ENCODE measurements at regions not wholly inside any gene's neighbourhood (a gene's known extent, or its start where the extent isn't known, plus 50 kb on each side); places are given as distances from the start of the nearest gene placed in this dataset.

- TF ChIP-seq ETS1 (CRISPR knock-in tag; IDR thresholded peaks at IDR 0.05), result no peak
- TF ChIP-seq SETDB1 (CRISPR knock-in tag; IDR thresholded peaks at IDR 0.05; ENCODE audit: borderline replicate concordance), result no peak
Observed at GRCh38 chr13:37290716-37291505, 185.4 kb upstream of the CSNK1A1L start (continued).

GRCh38 chr13:37289212-37289935, 183.9 kb upstream of the CSNK1A1L start:
- ChIA-PET POLR2A (no interaction called here), CTCF (ENCODE audit: low intra/inter-chr PET ratio, low total read pairs) (no interaction called here)
- no peak overlapping the region for H3K9ac ChIP-seq (ENCODE audit: insufficient read depth, low read depth, low read length)
- H2AFZ ChIP-seq (ENCODE audit: low read length), result no peak overlapping the region
- H3K36me3 ChIP-seq (replicated peaks in 1 of 2; ENCODE audit: control insufficient read depth in 1 of 2, insufficient read depth in 2 of 2, low read length in 2 of 2), result no peaks in the 10 kb centered on the region
- no TSS peak for BruUV-seq (replicated peaks)
- H3K4me1 ChIP-seq (ENCODE audit: insufficient read depth, low read length), result no peaks in the 10 kb centered on the region
- H3K27me3 ChIP-seq (ENCODE audit: control insufficient read depth in 1 of 2, insufficient read depth in 2 of 2, low read length in 2 of 2), result no peaks in the 10 kb centered on the region
- WGBS (ENCODE audit: low lambda C conversion rate), result 17% methylated on average over 6 of the region's 6 CpGs
- intact Hi-C loops (cut with micrococcal nuclease; ENCODE audit: unreplicated experiment) (no loop called here), in situ Hi-C loops (cut with HindIII; ENCODE audit: extremely low pct_ligation_motif_present, low pct_unique_long_range_greater_than_20kb) (no loop called here)
- TF ChIP-seq SNRNP70 (IDR thresholded peaks at IDR 0.05; ENCODE audit: low read depth, low read length) (no peak), ZBTB38 (CRISPR knock-in tag; IDR thresholded peaks at IDR 0.05) (no peak), ZNF17 (CRISPR knock-in tag; IDR thresholded peaks at IDR 0.05) (no peak), ZNF567 (CRISPR knock-in tag; IDR thresholded peaks at IDR 0.05; ENCODE audit: borderline replicate concordance) (no peak), CENPT (CRISPR knock-in tag; IDR thresholded peaks at IDR 0.05; ENCODE audit: low read depth) (no peak), ZNF232 (CRISPR knock-in tag; IDR thresholded peaks at IDR 0.05; ENCODE audit: borderline replicate concordance) (no peak), NFE2L1 (CRISPR knock-in tag; IDR thresholded peaks at IDR 0.05; ENCODE audit: borderline replicate concordance) (no peak), NBN (conservative IDR thresholded peaks at IDR 0.05) (no peak)
- DNase-seq (ENCODE audit: low spot score) (no peak), ATAC-seq (no peak), FAIRE-seq (no peak)
- no peaks in the 10 kb centered on the region for H3K79me2 ChIP-seq (ENCODE audit: insufficient read depth, low read length)
- no peaks in the 10 kb centered on the region for H4K20me1 ChIP-seq (ENCODE audit: insufficient read depth, low read length)
- no peaks in the 10 kb centered on the region for H3K9me3 ChIP-seq (ENCODE audit: low read length)
- no peak overlapping the region for H3K27ac ChIP-seq (ENCODE audit: extremely low read length, insufficient read depth, low read length)
- H3K4me3 ChIP-seq (replicated peaks in 1 of 3; ENCODE audit: insufficient read depth in 1 of 3, low read depth in 2 of 3, low read length in 3 of 3), result no peak overlapping the region
- H3K4me2 ChIP-seq (ENCODE audit: low read depth, low read length), result no peak overlapping the region

Measured in HepG2 (cell line).